Progenitor cell of endocrine pancreas (in vitro differentiated cells): ENCODE measurements at regions not wholly inside any gene's neighbourhood (a gene's known extent, or its start where the extent isn't known, plus 50 kb on each side); places are given as distances from the start of the nearest gene placed in this dataset.

Experiments used
- DNase-seq: peaks from one replicate; pipeline ENCODE4 v3.0.0; 2021; ENCODE audit warnings: low spot score; ENCODE audit not compliant: unreplicated experiment
- H3K27ac Mint-ChIP-seq: 2 replicates; pipeline ENCODE4 v1.8.0; 2021; ENCODE audit warnings: mild to moderate bottlenecking, moderate library complexity, mixed read lengths
- H3K27me3 Mint-ChIP-seq: 2 replicates; pipeline ENCODE4 v1.8.0; 2021; ENCODE audit warnings: mixed read lengths
- H3K36me3 Mint-ChIP-seq: 2 replicates; pipeline ENCODE4 v1.8.0; 2022; ENCODE audit warnings: mixed read lengths; ENCODE audit not compliant: insufficient read depth
- H3K4me1 Mint-ChIP-seq: 2 replicates; pipeline ENCODE4 v1.8.0; 2021; ENCODE audit warnings: low read depth, mixed read lengths
- H3K4me3 Mint-ChIP-seq: 2 replicates; pipeline ENCODE4 v1.8.0; 2021; ENCODE audit warnings: low read depth, mild to moderate bottlenecking, moderate library complexity, mixed read lengths
- H3K9me3 Mint-ChIP-seq: 2 replicates; pipeline ENCODE4 v1.8.0; 2021; ENCODE audit warnings: low read depth, mixed read lengths
- TF ChIP-seq, protein P1 (sequence below): fragments of 200-600 bp; sonication (generic); IDR thresholded peaks from one replicate; pipeline ENCODE4 v1.5.0; 2021; ENCODE audit warnings: antibody characterized with exemption, mild to moderate bottlenecking; ENCODE audit not compliant: unreplicated experiment

DNA sequence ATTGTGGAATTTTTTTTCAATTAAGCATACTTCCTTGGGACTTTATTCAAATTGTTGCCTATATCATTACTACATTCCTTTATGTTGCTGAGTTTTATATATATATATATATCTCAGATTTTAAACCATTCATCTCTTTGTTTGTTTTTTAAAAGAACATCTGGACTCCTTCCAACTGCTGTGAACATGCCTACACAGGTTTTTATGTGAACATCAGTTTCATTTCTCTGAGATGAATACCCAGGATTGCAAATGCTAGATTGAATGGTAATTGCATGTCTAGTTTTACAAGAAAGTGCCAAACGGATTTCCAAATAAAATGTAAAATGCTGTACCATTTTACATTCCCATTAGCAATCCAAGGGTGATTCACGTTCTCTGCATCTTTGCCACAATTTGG, 1289.3 kb downstream of the HACE1 start:
- no peaks in the 10 kb centered on the region for H3K36me3 Mint-ChIP-seq
- H3K4me3 Mint-ChIP-seq, result no peak overlapping the region
- DNase-seq, result no peak
- TF ChIP-seq, protein P1, sequence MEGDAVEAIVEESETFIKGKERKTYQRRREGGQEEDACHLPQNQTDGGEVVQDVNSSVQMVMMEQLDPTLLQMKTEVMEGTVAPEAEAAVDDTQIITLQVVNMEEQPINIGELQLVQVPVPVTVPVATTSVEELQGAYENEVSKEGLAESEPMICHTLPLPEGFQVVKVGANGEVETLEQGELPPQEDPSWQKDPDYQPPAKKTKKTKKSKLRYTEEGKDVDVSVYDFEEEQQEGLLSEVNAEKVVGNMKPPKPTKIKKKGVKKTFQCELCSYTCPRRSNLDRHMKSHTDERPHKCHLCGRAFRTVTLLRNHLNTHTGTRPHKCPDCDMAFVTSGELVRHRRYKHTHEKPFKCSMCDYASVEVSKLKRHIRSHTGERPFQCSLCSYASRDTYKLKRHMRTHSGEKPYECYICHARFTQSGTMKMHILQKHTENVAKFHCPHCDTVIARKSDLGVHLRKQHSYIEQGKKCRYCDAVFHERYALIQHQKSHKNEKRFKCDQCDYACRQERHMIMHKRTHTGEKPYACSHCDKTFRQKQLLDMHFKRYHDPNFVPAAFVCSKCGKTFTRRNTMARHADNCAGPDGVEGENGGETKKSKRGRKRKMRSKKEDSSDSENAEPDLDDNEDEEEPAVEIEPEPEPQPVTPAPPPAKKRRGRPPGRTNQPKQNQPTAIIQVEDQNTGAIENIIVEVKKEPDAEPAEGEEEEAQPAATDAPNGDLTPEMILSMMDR, result no peak
- no peaks in the 10 kb centered on the region for H3K4me1 Mint-ChIP-seq
- no peaks in the 10 kb centered on the region for H3K9me3 Mint-ChIP-seq
- H3K27ac Mint-ChIP-seq, result no peak overlapping the region
- no peaks in the 10 kb centered on the region for H3K27me3 Mint-ChIP-seq

DNA sequence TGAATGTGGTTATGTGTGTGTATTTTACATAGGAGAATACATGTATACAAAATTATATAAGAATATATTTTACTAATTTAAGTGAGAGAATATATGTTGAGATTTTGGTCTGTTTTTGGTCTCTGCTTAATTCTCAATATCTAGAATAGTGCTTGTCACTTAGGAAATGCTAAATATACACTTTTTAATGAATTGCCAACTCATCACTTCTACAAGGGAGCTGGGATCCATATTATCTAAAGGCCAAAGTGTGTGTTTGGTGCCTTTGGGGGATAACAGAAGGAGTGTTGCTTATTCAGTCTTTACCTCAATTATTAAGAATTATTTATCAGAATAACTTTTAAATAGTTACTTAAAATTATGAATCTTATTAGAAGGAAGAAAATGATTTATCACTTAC, 1304.8 kb downstream of the HACE1 start:
- Mint-ChIP-seq H3K9me3 (no peaks in the 10 kb centered on the region), H3K36me3 (no peaks in the 10 kb centered on the region), H3K27ac (no peak overlapping the region), H3K4me3 (no peak overlapping the region), H3K4me1 (no peaks in the 10 kb centered on the region), H3K27me3 (no peaks in the 10 kb centered on the region)
- TF ChIP-seq, protein P1, result no peak
- no peak for DNase-seq

DNA sequence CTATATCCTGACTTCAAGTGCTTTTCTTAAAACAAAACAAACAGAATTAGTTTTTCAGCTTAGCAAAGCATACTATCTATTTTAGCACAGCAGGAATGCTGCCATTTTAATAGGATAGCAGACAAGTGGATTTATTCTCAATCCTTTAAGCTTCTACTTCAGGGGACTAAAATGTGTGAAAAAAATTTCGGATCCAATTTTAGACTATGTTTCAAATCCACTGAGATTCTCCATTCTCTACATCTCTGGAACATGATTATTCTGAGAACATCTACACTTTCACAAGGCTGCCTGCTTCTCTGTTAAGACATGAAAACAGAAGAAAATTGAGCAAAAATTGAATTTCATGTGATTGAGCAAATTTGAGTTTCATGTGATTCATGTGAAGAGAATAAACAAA, 1321.3 kb downstream of the HACE1 start:
- DNase-seq, result no peak
- Mint-ChIP-seq H3K27me3 (no peaks in the 10 kb centered on the region), H3K4me1 (peaks cover 2% of the 10 kb centered on the region), H3K9me3 (no peaks in the 10 kb centered on the region), H3K4me3 (no peak overlapping the region), H3K36me3 (no peaks in the 10 kb centered on the region), H3K27ac (no peak overlapping the region)
- TF ChIP-seq, protein P1, result no peak

DNA sequence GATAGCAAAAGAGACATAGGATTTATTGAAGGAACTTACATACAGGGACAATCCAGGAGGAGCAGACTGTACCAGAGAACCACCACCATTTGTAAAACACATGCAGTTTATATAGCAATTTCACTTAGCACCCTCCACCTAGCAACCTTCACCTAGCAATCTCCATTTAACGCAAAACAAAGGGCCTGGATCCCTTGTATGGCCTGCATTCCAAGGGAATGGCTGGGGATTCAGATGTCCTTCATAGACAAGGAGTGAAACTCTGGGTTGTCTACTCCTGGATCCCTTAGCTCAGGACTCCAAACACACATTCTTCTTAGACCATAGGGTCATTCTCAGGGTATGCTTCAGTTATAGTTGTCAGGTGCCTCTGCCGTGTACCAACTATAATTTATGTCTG, 1324.9 kb downstream of the HACE1 start:
- no peak overlapping the region for H3K27ac Mint-ChIP-seq

DNA sequence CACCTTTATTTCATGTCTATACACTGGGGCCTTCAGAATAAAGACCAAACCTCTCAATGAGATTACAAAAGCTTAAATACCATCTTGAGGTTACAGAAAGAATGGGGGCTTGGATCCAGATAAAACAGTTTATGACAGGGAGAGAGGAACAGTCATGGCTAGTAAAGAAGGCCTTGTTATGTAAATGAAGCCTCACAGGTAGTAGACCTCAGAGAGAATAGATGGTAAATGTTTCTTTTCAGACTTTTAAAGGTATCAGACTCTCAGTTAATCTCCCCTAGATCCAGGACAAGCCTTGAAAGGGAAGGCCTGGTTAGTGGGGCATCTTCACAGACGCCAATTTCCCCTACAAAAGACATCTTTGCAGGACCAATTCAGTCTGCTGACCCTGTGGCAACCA, 1325.6 kb downstream of the HACE1 start:
- Mint-ChIP-seq H3K27ac (no peak overlapping the region), H3K4me3 (no peak overlapping the region), H3K4me1 (no peaks in the 10 kb centered on the region), H3K9me3 (peaks cover under 1% of the 10 kb centered on the region), H3K27me3 (no peaks in the 10 kb centered on the region), H3K36me3 (no peaks in the 10 kb centered on the region)
- TF ChIP-seq, protein P1, result no peak
- DNase-seq, result no peak

More for the DNA sequence above, 1324.9 kb downstream of the HACE1 start:
- Mint-ChIP-seq H3K4me3 (no peak overlapping the region), H3K9me3 (no peaks in the 10 kb centered on the region), H3K4me1 (no peaks in the 10 kb centered on the region), H3K27me3 (no peaks in the 10 kb centered on the region), H3K36me3 (no peaks in the 10 kb centered on the region)
- TF ChIP-seq, protein P1, result no peak
- DNase-seq, result no peak

DNA sequence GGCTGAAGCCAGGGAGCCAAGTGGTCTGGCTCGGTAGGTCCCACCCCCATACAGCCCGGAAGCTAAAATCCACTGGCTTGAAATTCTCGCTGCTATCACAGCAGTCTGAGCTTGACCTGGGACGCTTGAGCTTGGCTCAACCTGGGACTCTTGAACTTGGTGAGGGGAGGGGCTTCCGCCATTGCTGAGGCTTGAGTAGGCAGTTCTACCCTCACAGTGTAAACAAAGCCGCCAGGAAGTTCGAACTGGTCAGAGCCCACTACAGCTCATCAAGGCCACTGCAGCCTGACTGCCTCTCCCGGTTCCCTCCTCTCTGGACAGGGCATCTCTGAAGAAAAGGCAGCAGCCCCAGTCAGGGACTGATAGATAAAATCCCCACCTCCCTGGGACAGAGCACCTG, 1337.7 kb downstream of the HACE1 start:
- Mint-ChIP-seq H3K4me1 (no peaks in the 10 kb centered on the region), H3K4me3 (no peak overlapping the region), H3K27me3 (no peaks in the 10 kb centered on the region), H3K27ac (no peak overlapping the region), H3K36me3 (no peaks in the 10 kb centered on the region), H3K9me3 (peaks cover 20% of the 10 kb centered on the region)
- DNase-seq, result no peak
- TF ChIP-seq, protein P1, result no peak
